Left renal pelvis (tissue), 4 donors: ENCODE measurements at regions not wholly inside any gene's neighbourhood (a gene's known extent, or its start where the extent isn't known, plus 50 kb on each side); places are given as distances from the start of the nearest gene placed in this dataset.
"Not testable (repeated sequence)": the region's sequence is repeated elsewhere in the genome, so short reads cannot be mapped to it uniquely, and the experiment has no call there.

Experiments
- DNase-seq, 4 donors: peaks; one replicate each; pipeline ENCODE4 v3.0.0-alpha.2; 2013; ENCODE audit warnings: low read depth in 4 of 4, low spot score in 3 of 4

GRCh38 chr12:19894803-19895202 is 455.5 kb downstream of the AEBP2 start:
- DNase-seq, result no peak

DNA sequence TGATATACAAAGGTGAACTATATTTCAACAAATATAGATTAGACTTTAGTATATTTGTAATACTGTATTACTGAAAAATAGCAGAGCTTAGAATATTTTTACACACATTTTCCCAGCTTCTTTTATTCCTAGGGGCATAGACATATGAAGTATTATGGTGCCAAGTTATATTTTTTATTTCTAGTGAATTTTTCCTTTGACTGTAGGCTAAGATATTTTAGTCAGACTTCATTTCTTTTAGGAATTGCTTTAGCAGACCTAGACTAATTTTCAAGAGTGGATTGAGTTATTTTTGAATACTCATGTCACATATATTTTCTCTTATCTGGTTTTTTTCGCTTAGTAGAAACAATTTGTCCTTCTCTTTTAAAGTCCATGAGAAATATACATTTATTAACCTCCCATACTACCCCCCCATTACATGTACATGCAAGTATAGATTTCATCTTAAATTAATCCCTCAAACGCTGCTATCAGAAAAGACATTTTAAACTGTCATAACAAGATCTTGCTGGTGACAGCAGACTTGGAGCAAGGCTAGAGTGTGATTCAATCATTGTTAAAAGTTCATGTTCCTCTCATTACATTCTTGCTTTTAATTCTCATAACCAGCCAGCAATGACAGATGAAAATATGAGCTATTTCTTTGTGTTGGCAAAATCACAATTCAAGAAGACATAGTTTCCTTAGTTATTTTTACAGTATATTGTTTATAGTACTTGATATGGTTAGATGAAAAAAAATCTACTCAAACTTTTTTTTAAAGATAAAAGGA is 456.1 kb downstream of the AEBP2 start:
- DNase-seq, result no peak

GRCh38 chr12:19896041-19896440 is 456.7 kb downstream of the AEBP2 start:
- DNase-seq, result no peak

DNA sequence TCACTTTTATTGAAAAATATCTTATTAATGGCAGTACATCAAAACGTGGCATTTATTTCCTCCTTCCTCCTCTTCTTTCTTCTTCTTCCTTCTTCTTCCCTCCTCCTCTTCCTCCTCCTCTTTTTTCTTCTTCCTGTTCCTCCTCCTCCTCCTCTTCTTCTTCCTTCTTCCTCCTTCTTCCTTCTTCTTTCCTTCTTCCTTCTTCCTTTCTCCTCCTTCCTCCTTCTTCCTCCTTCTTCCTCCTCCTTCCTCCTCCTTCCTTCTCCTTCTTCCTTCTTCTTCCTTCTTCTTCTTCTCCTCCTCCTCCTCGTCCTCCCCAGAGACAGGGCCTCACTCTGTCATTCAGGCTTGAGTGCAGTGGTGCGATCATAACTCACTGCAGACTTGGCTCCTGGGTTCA is 457.2 kb downstream of the AEBP2 start:
- DNase-seq, result no peak

GRCh38 chr12:19897900-19898408 is 458.7 kb downstream of the AEBP2 start:
- DNase-seq, result no peak

DNA sequence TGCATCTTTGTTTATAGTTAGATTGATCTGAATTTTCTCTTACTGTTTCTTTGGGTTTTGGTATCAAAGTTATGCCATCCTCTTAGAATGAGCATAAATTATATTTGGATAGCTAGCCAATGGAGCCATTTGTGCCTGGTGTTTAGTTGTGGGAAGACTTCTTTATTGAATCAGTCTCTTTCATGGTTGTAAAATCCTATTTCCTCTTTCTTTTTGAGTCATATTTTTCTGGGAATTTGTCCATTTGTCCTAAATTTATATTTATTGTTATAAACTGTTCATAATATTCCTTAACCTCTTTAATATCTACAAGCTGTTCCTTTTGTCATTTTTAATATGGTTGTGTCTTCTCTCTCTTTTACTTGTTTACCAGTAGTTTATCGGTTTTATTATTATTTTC is 462.5 kb downstream of the AEBP2 start:
- no peak for DNase-seq

- DNase-seq, result no peak
Observed at GRCh38 chr12:19904819-19905218, 463.5 kb upstream of the PDE3A start.

DNA sequence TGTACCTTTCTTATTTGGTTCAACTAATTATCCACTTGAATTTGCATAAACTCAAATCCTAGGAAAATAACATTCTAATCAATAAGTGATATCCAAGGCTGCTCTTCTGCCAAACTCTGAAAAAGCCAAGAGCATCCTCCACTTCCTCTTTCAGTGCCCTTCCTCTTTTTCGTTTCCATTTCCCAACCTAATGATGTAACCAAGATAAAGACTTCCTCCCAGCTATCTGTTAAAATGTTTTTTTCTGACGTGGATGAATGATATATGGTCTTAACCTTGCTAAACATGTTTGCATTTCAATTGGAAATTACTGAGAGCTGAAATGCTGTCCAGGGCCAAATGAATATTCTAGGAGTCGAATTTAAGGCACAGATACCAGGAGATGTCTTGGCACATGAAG is 459.5 kb upstream of the PDE3A start:
- DNase-seq, result no peak

- DNase-seq, result no peak
Observed at GRCh38 chr12:19909418-19909817, 458.9 kb upstream of the PDE3A start.

DNA sequence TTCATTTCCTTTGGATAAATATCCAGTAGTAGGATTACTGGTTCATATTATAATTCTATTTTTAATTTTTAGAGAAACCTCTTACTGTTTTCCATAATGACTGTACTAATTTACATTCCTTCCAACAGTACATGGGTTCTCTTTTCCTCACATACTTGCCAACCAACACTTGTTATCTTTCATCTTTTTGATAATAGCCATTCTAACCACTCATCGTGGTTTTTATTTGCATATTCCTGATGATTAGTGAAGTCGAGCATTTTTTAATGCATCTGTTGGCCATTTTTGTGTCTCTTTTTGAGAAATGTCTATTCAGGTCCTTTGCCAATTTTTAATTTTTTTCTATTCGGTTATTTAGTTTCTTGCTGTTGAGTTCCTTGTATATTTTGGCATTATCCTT is 457.7 kb upstream of the PDE3A start:
- no peak for DNase-seq

DNA sequence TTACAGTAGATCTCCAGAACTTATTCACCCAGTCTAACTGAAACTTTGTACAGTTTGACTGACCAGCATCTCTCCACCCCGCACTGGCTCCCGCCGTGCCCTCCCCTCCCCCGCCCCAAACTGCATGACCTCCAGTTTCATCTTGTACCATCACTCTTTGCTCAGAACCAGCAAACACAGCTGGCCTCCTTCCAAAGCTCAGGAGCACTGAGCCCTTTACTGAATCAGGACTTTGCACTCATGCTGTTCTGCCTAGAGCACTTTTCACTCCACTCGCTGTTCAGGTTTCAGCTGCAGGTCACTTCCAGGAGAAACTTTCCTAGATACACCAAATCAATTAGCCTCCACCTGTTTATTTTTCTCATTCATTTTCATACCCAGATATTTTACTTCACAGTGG is 455.3 kb upstream of the PDE3A start:
- DNase-seq, result no peak

DNA sequence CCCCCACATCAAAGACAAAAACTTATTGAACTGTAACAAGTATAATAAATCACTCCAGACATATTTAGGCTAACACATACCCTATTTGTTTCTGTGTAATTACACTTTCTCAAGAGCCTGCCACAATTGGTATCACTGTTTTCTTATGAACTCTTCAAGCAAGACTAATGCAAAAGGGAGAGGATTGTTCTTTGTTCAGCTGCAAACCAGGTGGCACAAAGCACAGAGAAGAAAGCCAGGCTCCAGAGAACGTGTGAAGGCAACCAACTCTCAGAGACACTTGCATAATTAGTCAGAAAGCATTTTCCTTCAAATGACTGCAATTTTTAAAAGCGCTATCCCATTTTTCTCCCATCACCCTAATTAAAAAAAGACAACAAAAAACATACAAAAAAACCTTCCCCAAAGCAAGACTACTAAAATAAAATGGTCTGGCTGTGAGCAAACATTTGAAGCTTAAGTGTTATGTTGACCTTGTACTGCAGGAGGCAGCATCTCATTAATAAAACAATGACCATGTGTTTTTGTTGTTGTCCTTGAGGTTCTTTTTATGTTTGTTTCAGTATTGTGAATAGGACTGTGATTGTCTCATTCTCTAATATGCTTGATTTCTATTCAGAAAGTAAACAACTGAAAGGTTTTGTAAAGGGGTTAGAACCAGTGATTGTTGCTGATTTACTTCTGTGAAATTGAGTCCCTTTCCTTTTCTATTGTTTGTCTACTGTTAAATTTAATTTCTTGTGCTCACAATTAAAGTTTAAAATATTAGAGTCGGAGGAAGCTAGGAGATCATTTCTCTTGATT is 452.7 kb upstream of the PDE3A start:
- peak in 3 of 4 donors; percentile 40 to 58 (median 41) for DNase-seq

- DNase-seq, result no peak
Observed at GRCh38 chr12:19916196-19916753, 452.1 kb upstream of the PDE3A start.

DNA sequence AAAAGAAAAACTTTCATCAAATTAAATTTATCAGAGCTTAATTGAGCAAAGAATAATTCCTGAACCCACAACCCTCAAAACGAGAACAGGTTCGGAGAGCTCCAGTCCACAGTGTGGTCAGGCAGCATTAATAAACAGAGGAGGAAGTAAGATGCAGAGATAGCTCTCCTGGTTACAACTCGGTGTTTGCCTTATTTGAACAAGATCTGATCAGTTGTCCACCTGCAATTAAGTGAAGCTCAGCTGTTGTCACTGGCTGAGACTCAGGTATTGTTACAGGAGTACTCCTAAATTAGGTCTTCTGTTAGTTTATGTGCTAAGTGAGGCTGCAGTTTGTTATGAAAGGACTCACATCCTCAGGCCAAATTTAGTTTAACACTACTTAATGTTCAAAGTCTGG is 451.4 kb upstream of the PDE3A start:
- no peak for DNase-seq

DNA sequence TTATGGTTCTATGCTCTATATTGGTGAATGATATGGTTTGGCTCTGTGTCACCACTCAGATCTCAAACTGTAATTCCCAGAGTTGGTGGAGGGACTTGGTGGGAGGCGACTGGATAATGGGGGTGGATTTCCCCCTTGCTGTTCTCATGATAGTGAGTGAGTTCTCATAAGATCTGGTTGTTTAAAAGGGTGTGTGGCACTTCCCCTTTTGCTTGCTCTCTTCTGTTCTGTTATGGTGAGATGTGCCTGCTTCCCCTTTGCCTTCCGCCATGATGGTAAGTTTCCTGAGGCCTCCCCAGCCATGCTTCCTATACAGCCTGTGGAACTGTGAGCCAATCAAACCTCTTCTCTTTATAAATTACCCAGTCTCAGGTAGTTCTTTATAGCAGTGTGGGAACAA is 446.6 kb upstream of the PDE3A start:
- not testable (repeated sequence) for DNase-seq

- no peak for DNase-seq
Observed at GRCh38 chr12:19922717-19923116, 445.6 kb upstream of the PDE3A start.

- no peak for DNase-seq
Observed at GRCh38 chr12:19924360-19924759, 444.0 kb upstream of the PDE3A start.

- DNase-seq, result no peak
Observed at GRCh38 chr12:19925841-19926240, 442.5 kb upstream of the PDE3A start.

- no peak for DNase-seq
Observed at GRCh38 chr12:19926266-19926665, 442.1 kb upstream of the PDE3A start.

DNA sequence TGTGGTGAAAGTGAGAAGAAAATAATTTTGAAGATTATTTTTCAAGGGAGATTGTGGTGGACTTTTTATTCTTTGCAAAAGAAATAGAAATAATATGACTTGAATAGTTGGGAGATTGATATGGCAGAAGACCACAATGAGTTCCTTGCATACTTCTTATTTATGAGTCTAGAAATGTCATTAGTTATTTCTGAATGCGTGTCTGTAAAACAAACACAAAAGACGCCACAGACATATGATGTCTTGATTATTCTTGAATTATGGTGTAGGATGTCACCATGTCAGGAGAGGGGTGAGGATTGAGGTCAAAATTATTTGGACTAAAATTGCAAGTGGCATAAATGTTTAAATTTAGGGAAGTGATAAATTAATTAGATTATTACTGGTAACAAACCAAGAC is 440.7 kb upstream of the PDE3A start:
- no peak for DNase-seq

DNA sequence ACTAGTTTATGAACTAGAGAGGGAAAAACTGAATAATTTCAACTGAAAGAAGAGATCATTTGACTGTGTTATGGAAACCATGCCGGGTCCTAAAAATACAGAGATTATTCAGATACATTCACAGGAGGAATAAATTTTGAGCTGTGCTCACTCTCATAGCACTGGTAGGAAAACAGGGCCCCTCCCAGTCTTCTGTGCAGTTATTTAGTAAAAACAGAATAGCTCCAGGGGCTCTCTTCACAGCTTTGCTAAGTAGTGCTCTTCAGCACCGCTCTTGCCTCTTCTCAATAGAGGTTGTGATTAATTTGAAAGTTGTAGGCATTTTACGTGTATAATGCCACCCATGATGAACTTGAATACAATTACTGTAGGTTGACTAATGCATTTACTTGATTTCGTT is 435.9 kb upstream of the PDE3A start:
- DNase-seq, result no peak

DNA sequence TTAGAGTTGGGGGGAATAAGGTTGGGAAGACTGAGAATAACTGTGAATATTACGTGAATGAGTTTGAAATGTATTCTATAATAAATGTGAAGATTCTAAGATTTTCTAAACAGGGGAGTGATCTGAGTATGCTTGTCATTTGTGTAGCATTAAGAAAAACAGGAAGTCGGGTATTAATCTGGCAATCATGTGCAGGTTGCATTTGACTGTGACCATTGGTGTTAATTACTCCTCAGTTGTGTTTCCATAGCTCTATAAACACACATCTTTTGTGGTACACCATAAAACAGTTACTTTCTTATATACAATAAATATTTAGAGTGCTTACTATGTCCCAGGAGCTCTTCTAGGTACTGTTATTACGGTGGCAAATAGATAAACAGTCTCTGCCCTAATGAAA is 434.4 kb upstream of the PDE3A start:
- DNase-seq, result no peak
